Ovary (tissue), 7 donors: ENCODE measurements at regions not wholly inside any gene's neighbourhood (a gene's known extent, or its start where the extent isn't known, plus 50 kb on each side); places are given as distances from the start of the nearest gene placed in this dataset.

ENCODE experiments used
- DNase-seq, 5 donors: peaks; one replicate each; pipeline ENCODE4 v3.0.0-alpha.2; 2019 to 2020
- H3K27ac ChIP-seq, 2 donors: fragments of 200-600 bp; one replicate each; pipeline versions ENCODE4 v1.5.1 to v1.8.0; 2019 to 2022
- H3K27me3 ChIP-seq: fragments of 200-600 bp; one replicate; pipeline ENCODE4 v1.8.0; 2022
- H3K36me3 ChIP-seq: fragments of 200-600 bp; sonication (generic); one replicate; pipeline ENCODE4 v1.5.1; 2019
- H3K4me1 ChIP-seq: one replicate; pipeline ENCODE4 v1.8.1; 2013; ENCODE audit warnings: mild to moderate bottlenecking, moderate library complexity; ENCODE audit not compliant: insufficient read depth
- H3K4me3 ChIP-seq: fragments of 200-600 bp; sonication (generic); one replicate; pipeline ENCODE4 v1.5.1; 2017
- H3K9me3 ChIP-seq, 2 donors: fragments of 200-600 bp in 1 of 2; sonication (generic) in 1 of 2; one replicate each; pipeline versions ENCODE4 v1.5.1 to v1.8.1; 2013 to 2019; ENCODE audit warnings: mild to moderate bottlenecking in 1 of 2, moderate library complexity in 1 of 2
- CTCF ChIP-seq, 3 donors: fragments of 450-650 bp in 2 of 3; fragments of 200-600 bp in 1 of 3; IDR thresholded peaks; one replicate each; pipeline versions ENCODE4 v1.5.1 to v1.8.0; 2016 to 2022; ENCODE audit warnings: antibody characterized with exemption in 3 of 3, mild to moderate bottlenecking in 1 of 3
- EP300 ChIP-seq: sonication (generic); formaldehyde crosslinking; IDR thresholded peaks from one replicate; pipeline ENCODE4 v1.6.1; 2017; ENCODE audit warnings: antibody characterized with exemption
- POLR2A ChIP-seq: fragments of 450-650 bp; IDR thresholded peaks from one replicate; pipeline ENCODE4 v1.6.1; 2017; ENCODE audit warnings: antibody characterized with exemption, mild to moderate bottlenecking, moderate library complexity
- WGBS, 3 donors: extraction: QIAGEN DNeasy Blood & Tissue Kit in 1 of 3; methylation state at CpG; one replicate each; pipeline versions ENCODE4 v1.1.5 to v1.1.7; 2013 to 2017; 5-methylcytosine and 5-hydroxymethylcytosine counted together
- intact Hi-C, 4 donors: fragments of 100-400 bp; cut with DNase I; formaldehyde crosslinking; loops; one replicate each; pipeline versions ENCODE4 v1.11.0 to v1.15.1; 2022 to 2023
- donor health status: DM: no; HTN: no; CAD: no; lungs with moderate emphysema.
- donor health status: DM: no; HTN: no; CAD: no.
- donor health status: Bipolar disorder and iron deficiency.
- donor health status: DM: no; HTN: no; CAD: no.
- donor health status: DM: yes; HTN: yes; CAD: no.

GRCh38 chr5:107090506-107090905, 580.2 kb downstream of the EFNA5 start:
- TF ChIP-seq POLR2A (no peak), EP300 (no peak), CTCF (IDR thresholded peaks at IDR 0.05) (no peak)
- H3K4me3 ChIP-seq = no peak overlapping the region
- H3K27ac ChIP-seq = no peak overlapping the region
- no peaks in the 10 kb centered on the region for H3K27me3 ChIP-seq
- H3K36me3 ChIP-seq = no peaks in the 10 kb centered on the region
- intact Hi-C loops = no loop called here
- H3K9me3 ChIP-seq = no peaks in the 10 kb centered on the region
- DNase-seq = no peak
- no peaks in the 10 kb centered on the region for H3K4me1 ChIP-seq

- TF ChIP-seq CTCF (IDR thresholded peaks at IDR 0.05) = no peak
- no peak for TF ChIP-seq EP300
- no peak for TF ChIP-seq POLR2A
- no peaks in the 10 kb centered on the region for H3K36me3 ChIP-seq
- H3K4me3 ChIP-seq = no peak overlapping the region
- intact Hi-C loops = no loop called here
- WGBS, 3 donors = 89 to 95% (median 95%) methylated on average over 1 of the region's 1 CpG
- no peak overlapping the region for H3K27ac ChIP-seq
- H3K27me3 ChIP-seq = no peaks in the 10 kb centered on the region
- no peaks in the 10 kb centered on the region for H3K9me3 ChIP-seq
- no peak for DNase-seq
- H3K4me1 ChIP-seq = no peaks in the 10 kb centered on the region
Observed at GRCh38 chr5:107088907-107089306, 581.8 kb downstream of the EFNA5 start.

- Histone ChIP-seq H3K9me3 (no peaks in the 10 kb centered on the region), H3K27ac (no peak overlapping the region), H3K27me3 (no peaks in the 10 kb centered on the region), H3K4me1 (no peaks in the 10 kb centered on the region), H3K4me3 (no peak overlapping the region), H3K36me3 (no peaks in the 10 kb centered on the region)
- no peak for DNase-seq
- TF ChIP-seq POLR2A (no peak), CTCF (IDR thresholded peaks at IDR 0.05) (no peak), EP300 (no peak)
- intact Hi-C loops = no loop called here
- WGBS, 3 donors = 80 to 86% (median 84%) methylated on average over 1 of the region's 1 CpG
Observed at GRCh38 chr5:107085572-107085971, 585.2 kb downstream of the EFNA5 start.

- Histone ChIP-seq H3K4me3 (no peak overlapping the region), H3K4me1 (no peaks in the 10 kb centered on the region), H3K27me3 (no peaks in the 10 kb centered on the region), H3K36me3 (no peaks in the 10 kb centered on the region), H3K9me3 (no peaks in the 10 kb centered on the region), H3K27ac (no peak overlapping the region)
- WGBS, 3 donors = 83 to 92% (median 89%) methylated on average over 1 of the region's 1 CpG
- intact Hi-C loops = no loop called here
- DNase-seq = no peak
- TF ChIP-seq CTCF (IDR thresholded peaks at IDR 0.05) (no peak), EP300 (no peak), POLR2A (no peak)
Observed at GRCh38 chr5:107074996-107075395, 595.7 kb downstream of the EFNA5 start.

- TF ChIP-seq EP300 (no peak), POLR2A (no peak), CTCF (IDR thresholded peaks at IDR 0.05) (no peak)
- intact Hi-C loops = no loop called here
- WGBS, 3 donors = 100% methylated on average over 1 of the region's 1 CpG
- no peaks in the 10 kb centered on the region for H3K36me3 ChIP-seq
- H3K4me1 ChIP-seq = no peaks in the 10 kb centered on the region
- H3K4me3 ChIP-seq = no peak overlapping the region
- no peak overlapping the region for H3K27ac ChIP-seq
- DNase-seq = no peak
- H3K9me3 ChIP-seq = no peaks in the 10 kb centered on the region
- H3K27me3 ChIP-seq = no peaks in the 10 kb centered on the region
Observed at GRCh38 chr5:107072967-107073366, 597.8 kb downstream of the EFNA5 start.
